ENCODE measurements at regions not wholly inside any gene's neighbourhood (a gene's known extent, or its start where the extent isn't known, plus 50 kb on each side); places are given as distances from the start of the nearest gene placed in this dataset.

GRCh38 chr9:119095072-119095471 lies 274.2 kb downstream of the BRINP1 start:
- ATAC-seq (no peak), DNase-seq (no peak)
- H3K9me3 ChIP-seq = no peaks in the 10 kb centered on the region
- no peak for TF ChIP-seq CTCF (IDR thresholded peaks at IDR 0.05)
- H3K27ac ChIP-seq = no peak overlapping the region
- no peaks in the 10 kb centered on the region for H3K27me3 ChIP-seq (ENCODE audit: insufficient read depth in 3 of 3, low read length in 2 of 3)
- no peak overlapping the region for H3K4me3 ChIP-seq
- intact Hi-C loops (cut with DNase I) = no loop called here
- 78 to 91% (median 86%) methylated on average over 3 of the region's 3 CpGs for WGBS, 3 donors
- H3K4me1 ChIP-seq = peaks cover 4% of the 10 kb centered on the region
- H3K36me3 ChIP-seq (ENCODE audit: insufficient read depth in 1 of 2, low read depth in 1 of 2) = no peaks in the 10 kb centered on the region

GRCh38 chr9:119101048-119101447 lies 268.2 kb downstream of the BRINP1 start:
- Histone ChIP-seq H3K4me3 (no peak overlapping the region), H3K9me3 (no peaks in the 10 kb centered on the region), H3K27me3 (ENCODE audit: insufficient read depth in 3 of 3, low read length in 2 of 3) (no peaks in the 10 kb centered on the region), H3K27ac (no peak overlapping the region), H3K4me1 (no peaks in the 10 kb centered on the region), H3K36me3 (ENCODE audit: insufficient read depth in 1 of 2, low read depth in 1 of 2) (no peaks in the 10 kb centered on the region)
- no peak for TF ChIP-seq CTCF (IDR thresholded peaks at IDR 0.05)
- intact Hi-C loops (cut with DNase I) = no loop called here
- DNase-seq (no peak), ATAC-seq (no peak)
- whole genome bisulfite sequencing, 3 donors = 46 to 58% (median 49%) methylated on average over 4 of the region's 4 CpGs

GRCh38 chr9:119114681-119115080 lies 254.6 kb downstream of the BRINP1 start:
- TF ChIP-seq CTCF (IDR thresholded peaks at IDR 0.05) = no peak
- H3K36me3 ChIP-seq (ENCODE audit: insufficient read depth in 1 of 2, low read depth in 1 of 2) = no peaks in the 10 kb centered on the region
- no peaks in the 10 kb centered on the region for H3K27me3 ChIP-seq (ENCODE audit: insufficient read depth in 3 of 3, low read length in 2 of 3)
- no peaks in the 10 kb centered on the region for H3K4me1 ChIP-seq
- H3K4me3 ChIP-seq = no peak overlapping the region
- intact Hi-C loops (cut with DNase I) = no loop called here
- H3K9me3 ChIP-seq = no peaks in the 10 kb centered on the region
- no peak for ATAC-seq
- no peak for DNase-seq
- 78 to 80% (median 80%) methylated on average over 4 of the region's 4 CpGs for WGBS, 3 donors
- no peak overlapping the region for H3K27ac ChIP-seq

Data from psoas muscle (tissue), 7 donors.